ENCODE measurements at regions not wholly inside any gene's neighbourhood (a gene's known extent, or its start where the extent isn't known, plus 50 kb on each side); places are given as distances from the start of the nearest gene placed in this dataset.
A peak's percentile ranks its signal among the peaks of the same experiment; 100 is the strongest.

GRCh38 chr21:14750041-14750440 lies 203.9 kb upstream of the SAMSN1 start:
- H3K9me3 ChIP-seq (ENCODE audit: insufficient read depth, low read length, severe bottlenecking): peaks cover 7% of the 10 kb centered on the region
- TF ChIP-seq EZH2 (IDR thresholded peaks at IDR 0.05; ENCODE audit: borderline replicate concordance, low read depth, low read length, severe bottlenecking): no peak
- TF ChIP-seq CTCF (IDR thresholded peaks at IDR 0.05; ENCODE audit: borderline replicate concordance, extremely low read depth, low read length, poor library complexity, severe bottlenecking): no peak
- H3K9ac ChIP-seq (ENCODE audit: low read depth, low read length): no peak overlapping the region
- H3K27ac ChIP-seq (ENCODE audit: low read length): no peak overlapping the region
- DNase-seq (no peak), ATAC-seq (ENCODE audit: insufficient read depth, low read depth) (no peak)
- H3K4me3 ChIP-seq (ENCODE audit: low read depth in 1 of 2, low read length in 2 of 2): no peak overlapping the region
- H3K36me3 ChIP-seq (ENCODE audit: insufficient read depth, low read length): no peaks in the 10 kb centered on the region; the same call in 1 of the 2 replicates
- peak overlapping the region; percentile 1; the same call in 1 of the 2 replicates for H3K4me2 ChIP-seq (ENCODE audit: insufficient read depth, low read length)
- no peaks in the 10 kb centered on the region for H3K27me3 ChIP-seq (ENCODE audit: insufficient read depth, low read length, poor library complexity)
- H2AFZ ChIP-seq (ENCODE audit: low read depth, low read length): no peak overlapping the region; the same call in 1 of the 2 replicates
- H3K79me2 ChIP-seq (ENCODE audit: insufficient read depth, low read length): peaks cover 5% of the 10 kb centered on the region; the same call in 1 of the 2 replicates
- H3K4me1 ChIP-seq (ENCODE audit: insufficient read depth, low read length): peaks cover 51% of the 10 kb centered on the region
- no peaks in the 10 kb centered on the region for H4K20me1 ChIP-seq (ENCODE audit: insufficient read depth, low read length)

GRCh38 chr21:14748662-14749061 lies 202.5 kb upstream of the SAMSN1 start:
- H3K4me2 ChIP-seq (ENCODE audit: insufficient read depth, low read length): no peak overlapping the region
- no peak for TF ChIP-seq CTCF (IDR thresholded peaks at IDR 0.05; ENCODE audit: borderline replicate concordance, extremely low read depth, low read length, poor library complexity, severe bottlenecking)
- no peak for TF ChIP-seq EZH2 (IDR thresholded peaks at IDR 0.05; ENCODE audit: borderline replicate concordance, low read depth, low read length, severe bottlenecking)

GRCh38 chr21:14744368-14744767 lies 198.3 kb upstream of the SAMSN1 start:
- TF ChIP-seq EZH2 (IDR thresholded peaks at IDR 0.05; ENCODE audit: borderline replicate concordance, low read depth, low read length, severe bottlenecking) (no peak), CTCF (IDR thresholded peaks at IDR 0.05; ENCODE audit: borderline replicate concordance, extremely low read depth, low read length, poor library complexity, severe bottlenecking) (no peak)
- no peaks in the 10 kb centered on the region for H3K27me3 ChIP-seq (ENCODE audit: insufficient read depth, low read length, poor library complexity)
- ATAC-seq (ENCODE audit: insufficient read depth, low read depth): no peak
- peaks cover 5% of the 10 kb centered on the region for H3K9me3 ChIP-seq (ENCODE audit: insufficient read depth, low read length, severe bottlenecking)
- no peak overlapping the region for H2AFZ ChIP-seq (ENCODE audit: low read depth, low read length)
- H4K20me1 ChIP-seq (ENCODE audit: insufficient read depth, low read length): no peaks in the 10 kb centered on the region
- 0 out of 2 replicates have a peak, but pooled peaks cover 2% of the 10 kb centered on the region for H3K79me2 ChIP-seq (ENCODE audit: insufficient read depth, low read length)
- H3K36me3 ChIP-seq (ENCODE audit: insufficient read depth, low read length): no peaks in the 10 kb centered on the region; the same call in 1 of the 2 replicates
- H3K4me2 ChIP-seq (ENCODE audit: insufficient read depth, low read length): no peak overlapping the region
- peaks cover 3% of the 10 kb centered on the region; the same call in 1 of the 2 replicates for H3K4me1 ChIP-seq (ENCODE audit: insufficient read depth, low read length)
- H3K9ac ChIP-seq (ENCODE audit: low read depth, low read length): no peak overlapping the region
- H3K4me3 ChIP-seq (ENCODE audit: low read depth in 1 of 2, low read length in 2 of 2): no peak overlapping the region
- no peak for DNase-seq
- no peak overlapping the region for H3K27ac ChIP-seq (ENCODE audit: low read length)

More at GRCh38 chr21:14748662-14749061, 202.5 kb upstream of the SAMSN1 start:
- no peak overlapping the region for H3K27ac ChIP-seq (ENCODE audit: low read length)
- peaks cover 5% of the 10 kb centered on the region for H3K9me3 ChIP-seq (ENCODE audit: insufficient read depth, low read length, severe bottlenecking)
- H3K79me2 ChIP-seq (ENCODE audit: insufficient read depth, low read length): peaks cover 5% of the 10 kb centered on the region; the same call in 1 of the 2 replicates
- H3K4me1 ChIP-seq (ENCODE audit: insufficient read depth, low read length): peaks cover 37% of the 10 kb centered on the region
- H2AFZ ChIP-seq (ENCODE audit: low read depth, low read length): no peak overlapping the region
- no peak overlapping the region for H3K4me3 ChIP-seq (ENCODE audit: low read depth in 1 of 2, low read length in 2 of 2)
- ATAC-seq (ENCODE audit: insufficient read depth, low read depth) (no peak), DNase-seq (no peak)
- no peaks in the 10 kb centered on the region for H3K27me3 ChIP-seq (ENCODE audit: insufficient read depth, low read length, poor library complexity)
- H3K36me3 ChIP-seq (ENCODE audit: insufficient read depth, low read length): no peaks in the 10 kb centered on the region; the same call in 1 of the 2 replicates
- no peaks in the 10 kb centered on the region for H4K20me1 ChIP-seq (ENCODE audit: insufficient read depth, low read length)
- H3K9ac ChIP-seq (ENCODE audit: low read depth, low read length): no peak overlapping the region
